Heart left ventricle (tissue), 13 donors: ENCODE measurements at regions not wholly inside any gene's neighbourhood (a gene's known extent, or its start where the extent isn't known, plus 50 kb on each side); places are given as distances from the start of the nearest gene placed in this dataset.

Experiments used
- POLR2A ChIP-seq, 2 donors: fragments of 450-650 bp; IDR thresholded peaks; one replicate each; pipeline ENCODE4 v1.6.1; 2017; ENCODE audit warnings: antibody characterized with exemption in 2 of 2, mild to moderate bottlenecking in 2 of 2, moderate library complexity in 2 of 2
- TF ChIP-seq, protein P1 (sequence below), 12 donors: fragments of 200-600 bp; sonication (generic) in 4 of 12; IDR thresholded peaks; one replicate each; pipeline versions ENCODE4 v1.5.0 to v1.8.0; 2018 to 2022; ENCODE audit warnings: antibody characterized with exemption in 12 of 12, mild to moderate bottlenecking in 5 of 12
- donor health status: ischemic (EF 13 %, LVEDD 7.1; RV severe dilation, severe dysfunction).
- donor health status: DM: no; HTN: yes; CAD: no.
- donor health status: DM: no; HTN: no; CAD: no.
- donor health status: ischemic (EF 25% LVEDD 6.9; RV normal size, moderate dysfunction).
- donor health status: ischemic (EF 25% LVEDD 5.7; RV mildly dilated, moderate dysfunction).
- donor health status: ischemic (EF 35%, LVEDD 5.7; RV mildly dilated, moderate dysfunction).
- donor health status: nonischemic (EF 11% LVEDD 7.7; RV severe dilation, severe dysfunction).
- donor health status: DM: yes; HTN: yes; CAD: no.
- donor health status: PGD.
- donor health status: ischemic (EF 29% LVEDD 5.4; RV normal size, mild dysfunction).
- donor health status: nonischemic (EF 23%, LVEDD 6.1; RV moderate dilation, normal function).

GRCh38 chr4:148842843-148843242 lies 400.6 kb upstream of the NR3C2 start:
- TF ChIP-seq POLR2A (IDR thresholded peaks at IDR 0.05), result no peak
- TF ChIP-seq, protein P1, sequence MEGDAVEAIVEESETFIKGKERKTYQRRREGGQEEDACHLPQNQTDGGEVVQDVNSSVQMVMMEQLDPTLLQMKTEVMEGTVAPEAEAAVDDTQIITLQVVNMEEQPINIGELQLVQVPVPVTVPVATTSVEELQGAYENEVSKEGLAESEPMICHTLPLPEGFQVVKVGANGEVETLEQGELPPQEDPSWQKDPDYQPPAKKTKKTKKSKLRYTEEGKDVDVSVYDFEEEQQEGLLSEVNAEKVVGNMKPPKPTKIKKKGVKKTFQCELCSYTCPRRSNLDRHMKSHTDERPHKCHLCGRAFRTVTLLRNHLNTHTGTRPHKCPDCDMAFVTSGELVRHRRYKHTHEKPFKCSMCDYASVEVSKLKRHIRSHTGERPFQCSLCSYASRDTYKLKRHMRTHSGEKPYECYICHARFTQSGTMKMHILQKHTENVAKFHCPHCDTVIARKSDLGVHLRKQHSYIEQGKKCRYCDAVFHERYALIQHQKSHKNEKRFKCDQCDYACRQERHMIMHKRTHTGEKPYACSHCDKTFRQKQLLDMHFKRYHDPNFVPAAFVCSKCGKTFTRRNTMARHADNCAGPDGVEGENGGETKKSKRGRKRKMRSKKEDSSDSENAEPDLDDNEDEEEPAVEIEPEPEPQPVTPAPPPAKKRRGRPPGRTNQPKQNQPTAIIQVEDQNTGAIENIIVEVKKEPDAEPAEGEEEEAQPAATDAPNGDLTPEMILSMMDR (IDR thresholded peaks at IDR 0.05), result no peak
